GM21576 (cell line): ENCODE measurements at regions not wholly inside any gene's neighbourhood (a gene's known extent, or its start where the extent isn't known, plus 50 kb on each side); places are given as distances from the start of the nearest gene placed in this dataset.

Experiments
- ATAC-seq: cut with Tn5 transposase; IDR thresholded peaks from one replicate; pipeline ENCODE4 v1.9.1; 2021; ENCODE audit warnings: mild to moderate bottlenecking, moderate library complexity; ENCODE audit not compliant: unreplicated experiment

- no peak for ATAC-seq
Observed at GRCh38 chr1:209400351-209401220, 182.9 kb upstream of the CAMK1G start.

- ATAC-seq, result no peak
Observed at GRCh38 chr1:209402697-209403096, 180.8 kb upstream of the CAMK1G start.

- ATAC-seq, result no peak
Observed at GRCh38 chr1:209403921-209404320, 179.6 kb upstream of the CAMK1G start.

GRCh38 chr1:209404577-209404976, 178.9 kb upstream of the CAMK1G start:
- no peak for ATAC-seq

GRCh38 chr1:209405183-209405814, 178.2 kb upstream of the CAMK1G start:
- ATAC-seq, result no peak

GRCh38 chr1:209406168-209406567, 177.3 kb upstream of the CAMK1G start:
- no peak for ATAC-seq

GRCh38 chr1:209406595-209406994, 176.9 kb upstream of the CAMK1G start:
- ATAC-seq, result no peak

GRCh38 chr1:209409780-209410179, 173.7 kb upstream of the CAMK1G start:
- no peak for ATAC-seq

GRCh38 chr1:209411491-209411929, 172.0 kb upstream of the CAMK1G start:
- no peak for ATAC-seq

- ATAC-seq, result no peak
Observed at GRCh38 chr1:209412036-209412435, 171.5 kb upstream of the CAMK1G start.

- no peak for ATAC-seq
Observed at GRCh38 chr1:209412566-209412965, 170.9 kb upstream of the CAMK1G start.

- ATAC-seq, result no peak
Observed at GRCh38 chr1:209413062-209413461, 170.5 kb upstream of the CAMK1G start.

- ATAC-seq, result no peak
Observed at GRCh38 chr1:209414803-209415329, 168.6 kb upstream of the CAMK1G start.

- ATAC-seq, result no peak
Observed at GRCh38 chr1:209416039-209416438, 167.5 kb upstream of the CAMK1G start.

GRCh38 chr1:209416716-209417115, 166.8 kb upstream of the CAMK1G start:
- ATAC-seq, result no peak

- ATAC-seq, result no peak
Observed at GRCh38 chr1:209417761-209418160, 165.8 kb upstream of the CAMK1G start.

- no peak for ATAC-seq
Observed at GRCh38 chr1:209420276-209420675, 163.2 kb upstream of the CAMK1G start.

- ATAC-seq, result no peak
Observed at GRCh38 chr1:209421186-209421585, 162.3 kb upstream of the CAMK1G start.

- ATAC-seq, result no peak
Observed at GRCh38 chr1:209421978-209422680, 161.4 kb upstream of the CAMK1G start.

- no peak for ATAC-seq
Observed at GRCh38 chr1:209425959-209426358, 157.6 kb upstream of the CAMK1G start.

GRCh38 chr1:209427277-209427676, 156.2 kb upstream of the CAMK1G start:
- ATAC-seq, result no peak
